Gastroesophageal sphincter (tissue), 3 donors: ENCODE measurements at regions not wholly inside any gene's neighbourhood (a gene's known extent, or its start where the extent isn't known, plus 50 kb on each side); places are given as distances from the start of the nearest gene placed in this dataset.
"Not testable (repeated sequence)": the region's sequence is repeated elsewhere in the genome, so short reads cannot be mapped to it uniquely, and the experiment has no call there.

ENCODE experiments used
- POLR2A ChIP-seq, 2 donors: fragments of 450-650 bp; IDR thresholded peaks; one replicate each; pipeline ENCODE4 v1.6.1; 2017; ENCODE audit warnings: antibody characterized with exemption in 2 of 2, mild to moderate bottlenecking in 2 of 2, moderate library complexity in 1 of 2
- POLR2AphosphoS5 ChIP-seq: sonication (generic); formaldehyde crosslinking; IDR thresholded peaks from one replicate; pipeline ENCODE4 v1.6.1; 2017; ENCODE audit warnings: antibody characterized with exemption
- TF ChIP-seq, protein P1 (sequence below), 4 experiments: fragments of 200-600 bp in 2 of 4; fragments of 450-650 bp in 2 of 4; sonication (generic) in 1 of 4; IDR thresholded peaks; one replicate each; pipeline ENCODE4 v1.5.1; 2017 to 2019; ENCODE audit warnings: antibody characterized with exemption in 4 of 4, mild to moderate bottlenecking in 2 of 4, moderate library complexity in 2 of 4

DNA sequence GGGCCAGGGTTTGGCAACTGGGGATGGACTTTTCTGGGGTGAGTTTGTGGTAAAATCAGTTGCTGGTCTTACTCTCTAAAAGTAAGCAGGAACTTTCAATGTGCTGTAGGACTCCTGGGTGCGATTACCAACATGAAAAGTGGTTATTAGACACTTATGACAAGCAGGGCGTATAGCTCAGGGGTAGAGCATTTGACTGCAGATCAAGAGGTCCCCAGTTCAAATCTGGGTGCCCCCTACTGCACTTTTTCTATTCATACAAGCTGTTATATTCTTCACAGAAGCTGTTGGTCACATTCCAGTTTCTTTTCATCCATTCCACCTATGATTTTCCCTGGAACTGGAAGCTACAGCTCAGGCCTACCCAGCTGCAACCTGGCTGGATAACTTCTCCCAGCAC is 100.2 kb upstream of the ZNF746 start:
- not testable (repeated sequence) for TF ChIP-seq POLR2A (IDR thresholded peaks at IDR 0.05); POLR2AphosphoS5
- TF ChIP-seq, protein P1, sequence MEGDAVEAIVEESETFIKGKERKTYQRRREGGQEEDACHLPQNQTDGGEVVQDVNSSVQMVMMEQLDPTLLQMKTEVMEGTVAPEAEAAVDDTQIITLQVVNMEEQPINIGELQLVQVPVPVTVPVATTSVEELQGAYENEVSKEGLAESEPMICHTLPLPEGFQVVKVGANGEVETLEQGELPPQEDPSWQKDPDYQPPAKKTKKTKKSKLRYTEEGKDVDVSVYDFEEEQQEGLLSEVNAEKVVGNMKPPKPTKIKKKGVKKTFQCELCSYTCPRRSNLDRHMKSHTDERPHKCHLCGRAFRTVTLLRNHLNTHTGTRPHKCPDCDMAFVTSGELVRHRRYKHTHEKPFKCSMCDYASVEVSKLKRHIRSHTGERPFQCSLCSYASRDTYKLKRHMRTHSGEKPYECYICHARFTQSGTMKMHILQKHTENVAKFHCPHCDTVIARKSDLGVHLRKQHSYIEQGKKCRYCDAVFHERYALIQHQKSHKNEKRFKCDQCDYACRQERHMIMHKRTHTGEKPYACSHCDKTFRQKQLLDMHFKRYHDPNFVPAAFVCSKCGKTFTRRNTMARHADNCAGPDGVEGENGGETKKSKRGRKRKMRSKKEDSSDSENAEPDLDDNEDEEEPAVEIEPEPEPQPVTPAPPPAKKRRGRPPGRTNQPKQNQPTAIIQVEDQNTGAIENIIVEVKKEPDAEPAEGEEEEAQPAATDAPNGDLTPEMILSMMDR (IDR thresholded peaks at IDR 0.05): not testable (repeated sequence)
